ENCODE measurements at regions not wholly inside any gene's neighbourhood (a gene's known extent, or its start where the extent isn't known, plus 50 kb on each side); places are given as distances from the start of the nearest gene placed in this dataset.

DNA sequence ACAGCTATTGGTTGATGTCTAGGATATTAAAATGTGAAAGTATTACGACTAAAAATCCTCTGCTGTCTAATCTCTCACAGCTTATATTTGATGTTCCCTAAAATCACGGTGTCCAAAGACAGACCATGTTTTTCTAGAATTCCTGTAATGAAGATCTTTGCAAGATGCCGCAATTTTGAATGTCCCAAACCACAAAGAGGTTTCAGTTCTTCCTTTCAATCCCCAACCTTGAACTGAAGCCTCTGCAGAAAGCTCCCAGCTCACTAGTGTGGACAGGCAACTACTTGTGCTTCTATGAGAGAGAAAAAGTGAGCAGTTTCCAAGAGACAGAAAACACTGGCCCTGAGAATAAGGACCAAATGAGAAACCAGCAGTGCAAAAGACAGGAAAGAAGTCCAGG, 370.1 kb downstream of the FOXA2 start:
- DNase-seq, result no peak

DNA sequence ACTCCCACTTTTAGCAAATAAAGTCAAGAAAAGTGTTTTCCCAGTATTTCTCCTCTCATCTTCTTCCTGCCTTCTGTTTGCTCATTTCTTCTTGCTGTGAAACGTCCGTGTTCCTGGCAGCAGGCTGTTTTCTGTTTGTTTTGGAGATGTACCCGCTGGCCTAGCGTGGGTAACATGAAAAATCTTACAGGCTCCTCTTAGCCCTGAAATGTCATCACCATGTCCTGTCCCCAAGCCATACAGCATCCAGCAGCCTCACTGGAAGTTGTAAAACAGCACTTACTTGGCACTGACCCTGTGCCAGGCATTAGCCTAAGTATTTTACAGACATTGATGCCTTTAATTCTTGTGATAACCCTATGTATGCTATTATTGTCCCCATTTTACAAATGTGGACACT, 371.1 kb downstream of the FOXA2 start:
- no peak for DNase-seq

GRCh38 chr20:22207280-22207679, 377.1 kb downstream of the FOXA2 start:
- DNase-seq, result no peak

DNA sequence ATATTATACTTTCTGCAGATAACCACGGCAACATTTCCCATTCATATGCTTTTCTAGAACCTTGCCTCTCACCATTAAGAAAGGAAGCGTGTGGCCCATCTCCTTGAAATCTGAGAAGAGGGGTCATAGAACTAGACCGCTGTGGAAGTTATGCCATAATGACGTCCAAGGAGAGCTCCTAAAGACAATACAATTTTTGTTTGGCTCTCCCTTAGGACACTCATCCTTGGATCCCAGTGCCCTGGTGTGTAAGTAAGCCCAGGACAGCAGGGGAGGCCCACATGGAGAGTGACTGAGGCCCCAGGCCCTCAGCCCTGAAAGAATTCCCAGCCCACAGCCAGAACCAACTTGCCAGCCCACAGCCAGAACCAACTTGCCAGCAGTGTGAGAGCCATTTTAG, 379.6 kb downstream of the FOXA2 start:
- DNase-seq, result no peak

DNA sequence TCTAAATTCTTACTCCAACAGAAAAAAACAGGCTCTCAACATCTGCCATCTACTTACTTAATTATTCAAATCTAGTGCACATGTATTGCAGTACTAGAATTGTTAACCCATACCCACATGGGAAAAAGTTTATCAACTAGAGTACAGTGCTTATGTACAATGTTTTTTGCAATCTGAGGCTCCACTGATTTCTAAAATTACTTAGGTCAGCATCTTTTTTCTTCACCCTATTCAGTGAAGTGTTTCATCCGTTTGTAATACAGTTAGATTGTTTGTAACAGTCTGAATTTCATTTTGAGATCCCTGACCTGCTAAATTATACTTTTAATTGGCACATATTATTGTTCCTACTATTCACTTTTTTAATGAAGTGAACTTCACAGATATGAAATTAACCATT, 402.2 kb downstream of the FOXA2 start:
- no peak for DNase-seq

- no peak for DNase-seq
These were observed 404.1 kb downstream of the FOXA2 start for GRCh38 chr20:22180244-22180643.

DNA sequence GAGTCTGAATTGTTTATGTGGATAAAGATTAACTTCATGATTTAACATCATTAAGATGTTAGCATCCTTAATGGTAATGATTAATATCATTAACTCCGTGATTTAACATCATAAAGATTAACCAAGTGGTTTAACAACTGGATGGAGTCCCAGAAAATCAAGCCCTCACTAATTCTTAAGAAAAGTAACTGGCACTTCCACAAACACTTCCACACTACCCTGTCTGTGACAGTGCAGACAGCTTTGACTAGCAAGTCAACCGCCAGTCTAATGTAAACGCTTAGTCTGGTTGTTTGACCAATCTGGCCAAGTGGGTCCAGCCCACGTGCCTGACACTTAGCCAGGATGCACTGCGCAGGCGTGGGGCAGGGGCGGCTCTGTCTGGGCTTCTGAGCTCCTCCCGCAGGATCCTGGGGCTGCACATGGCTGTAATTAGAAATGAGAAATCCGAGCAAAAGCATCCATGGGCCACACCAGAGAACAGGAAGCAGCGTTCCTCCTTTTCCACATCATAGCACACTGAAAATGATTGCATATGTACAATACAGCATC, 424.2 kb downstream of the FOXA2 start:
- DNase-seq, result no peak

GRCh38 chr20:22159276-22159675, 425.1 kb downstream of the FOXA2 start:
- no peak for DNase-seq

DNA sequence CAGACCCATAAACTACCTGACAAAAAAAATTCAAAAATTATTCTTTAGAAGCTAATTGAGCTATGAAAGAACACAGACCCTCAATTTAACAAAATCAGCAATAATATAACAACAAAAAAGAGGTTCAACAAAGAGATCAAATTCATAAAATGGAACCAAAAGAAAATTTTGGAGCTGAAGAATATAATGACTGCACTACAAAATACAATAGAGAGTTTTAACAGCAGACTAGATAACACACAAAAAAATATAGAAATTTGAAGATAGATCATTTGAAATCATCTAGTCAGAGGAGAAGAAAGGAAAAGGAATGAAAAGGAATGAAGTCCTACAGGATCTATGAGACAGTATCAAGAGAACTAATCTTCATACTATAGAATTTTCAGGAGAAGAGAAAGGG, 422.1 kb downstream of the PAX1 start:
- DNase-seq, result no peak

DNA sequence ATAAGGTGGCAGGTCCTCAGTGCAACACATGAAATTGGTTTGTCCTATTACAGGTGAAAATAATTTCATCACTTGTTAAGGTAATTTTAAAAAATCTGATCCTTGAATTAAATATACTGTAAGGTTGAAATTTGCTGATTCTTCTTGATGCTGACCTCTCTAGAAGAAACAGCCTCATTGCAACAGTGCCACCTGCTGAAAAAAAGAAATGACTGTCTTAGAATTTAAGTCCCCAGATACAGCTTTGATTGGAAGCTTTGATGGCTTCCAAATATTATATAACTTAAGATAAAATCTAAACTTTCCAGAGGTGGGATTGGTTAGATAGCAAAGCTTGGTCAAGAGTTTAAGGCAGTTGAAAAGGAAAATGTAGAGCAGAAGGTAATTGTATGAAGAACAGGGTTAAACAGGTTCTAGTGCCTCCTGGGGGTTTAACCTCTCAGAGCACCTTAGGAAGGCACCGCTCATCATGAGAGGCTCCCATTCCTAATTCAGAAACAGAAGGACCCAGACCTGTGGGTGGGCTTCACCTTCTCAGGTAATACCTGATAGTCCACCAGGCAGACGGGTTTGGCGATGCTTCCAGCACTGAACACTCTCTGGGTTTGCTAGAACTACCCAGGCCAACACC, 401.0 kb downstream of the PAX1 start:
- no peak for DNase-seq

DNA sequence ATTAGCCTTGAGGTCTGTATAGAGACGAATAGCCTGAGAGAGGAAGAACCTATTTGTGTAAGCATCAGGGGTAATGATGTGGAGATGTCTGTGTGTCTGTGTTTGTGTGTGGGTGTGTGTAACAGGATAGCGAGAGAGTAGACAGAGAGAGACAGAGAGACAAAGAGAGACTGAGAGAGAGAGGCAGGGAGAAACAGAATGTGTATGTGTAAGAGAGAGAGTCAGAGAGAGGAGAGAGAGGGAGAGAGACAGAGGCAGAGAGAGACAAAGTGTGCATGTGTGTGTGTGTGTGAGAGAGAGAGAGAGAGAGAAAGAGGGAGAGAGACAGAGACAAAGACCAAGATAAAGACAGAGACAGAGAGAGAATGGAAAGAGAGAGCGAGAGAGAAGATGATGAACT, 396.1 kb downstream of the PAX1 start:
- DNase-seq, result no peak

DNA sequence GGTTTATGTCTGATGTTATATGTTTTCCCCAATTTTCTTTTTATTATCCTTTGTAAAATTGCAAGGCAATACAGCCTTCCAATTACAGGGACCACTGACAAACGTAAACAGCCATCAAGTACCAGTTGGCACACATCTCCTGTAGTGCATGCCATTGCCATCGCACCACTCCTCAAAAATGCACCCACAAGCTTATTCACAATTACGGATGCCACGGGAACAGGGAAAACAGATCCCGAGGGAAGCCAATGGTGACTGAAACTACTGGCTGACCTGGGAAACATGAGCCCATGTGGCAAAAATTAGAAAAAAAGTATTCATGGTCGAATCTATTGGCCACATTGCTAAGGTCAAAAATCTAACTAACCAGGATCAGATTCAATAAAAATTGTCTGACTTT, 395.2 kb downstream of the PAX1 start:
- DNase-seq, result no peak

GRCh38 chr20:22099348-22099747, 393.9 kb downstream of the PAX1 start:
- DNase-seq, result no peak

DNA sequence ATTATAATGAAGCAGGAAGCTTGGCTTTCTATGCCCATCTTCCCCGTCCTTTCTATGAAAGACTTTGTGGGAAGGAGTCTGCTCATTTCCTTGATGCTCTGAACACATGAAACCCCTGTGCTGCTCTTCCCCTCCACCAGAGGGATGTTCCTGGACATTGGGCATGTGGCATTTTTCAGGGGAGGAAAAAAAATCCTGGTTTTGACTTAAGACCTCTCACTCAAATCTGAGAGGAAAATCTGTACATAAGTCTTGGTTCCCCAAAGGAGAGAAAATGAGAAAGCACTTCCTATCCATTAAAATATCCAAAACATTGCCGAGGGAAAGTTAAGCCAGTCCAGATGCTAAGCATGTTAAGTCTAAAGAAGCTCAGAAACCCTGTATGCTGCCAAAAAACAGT, 393.0 kb downstream of the PAX1 start:
- DNase-seq, result no peak

- DNase-seq, result no peak
These were observed 387.7 kb downstream of the PAX1 start for GRCh38 chr20:22093122-22093521.

GRCh38 chr20:22088882-22089281, 383.4 kb downstream of the PAX1 start:
- no peak for DNase-seq

DNA sequence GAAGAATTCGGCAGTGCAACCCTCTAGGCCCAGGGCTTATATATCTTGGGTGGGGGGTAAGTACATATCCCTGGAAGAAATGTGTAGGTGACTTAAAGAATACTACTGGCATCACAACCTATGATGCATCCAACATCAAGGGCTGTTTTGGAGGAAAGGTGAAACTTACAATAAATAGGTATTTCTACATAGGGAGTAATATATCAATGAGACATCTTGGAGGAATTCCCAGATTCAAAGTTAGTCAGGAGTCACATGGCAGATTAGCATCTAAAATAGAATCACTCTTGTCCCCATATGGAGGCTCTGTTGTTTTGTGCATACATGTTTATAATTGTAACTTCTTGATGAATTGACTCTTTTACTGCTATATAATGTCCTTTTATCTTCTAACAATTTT, 375.5 kb downstream of the PAX1 start:
- no peak for DNase-seq

- no peak for DNase-seq
These were observed 369.2 kb downstream of the PAX1 start for GRCh38 chr20:22074635-22075034.

DNA sequence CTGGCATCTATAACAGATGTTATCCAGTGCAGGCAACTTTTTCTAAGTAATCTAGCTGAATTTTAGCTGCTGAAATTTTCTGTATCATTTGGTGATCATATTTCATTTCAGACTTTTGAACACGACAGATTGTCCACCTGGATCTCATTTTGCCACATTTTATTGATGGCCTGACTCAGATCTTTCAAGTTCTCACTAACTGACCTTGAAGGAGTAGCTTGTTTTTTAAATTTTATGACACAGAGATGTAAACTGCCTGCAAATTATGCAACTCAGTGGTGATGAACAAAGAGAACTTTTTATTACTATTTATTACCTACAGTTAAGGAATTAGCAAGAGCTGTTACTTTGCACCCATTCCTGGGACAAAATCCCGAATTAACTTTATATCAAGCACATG, 366.4 kb downstream of the PAX1 start:
- no peak for DNase-seq

GRCh38 chr20:22070610-22071058, 365.2 kb downstream of the PAX1 start:
- DNase-seq, result no peak

DNA sequence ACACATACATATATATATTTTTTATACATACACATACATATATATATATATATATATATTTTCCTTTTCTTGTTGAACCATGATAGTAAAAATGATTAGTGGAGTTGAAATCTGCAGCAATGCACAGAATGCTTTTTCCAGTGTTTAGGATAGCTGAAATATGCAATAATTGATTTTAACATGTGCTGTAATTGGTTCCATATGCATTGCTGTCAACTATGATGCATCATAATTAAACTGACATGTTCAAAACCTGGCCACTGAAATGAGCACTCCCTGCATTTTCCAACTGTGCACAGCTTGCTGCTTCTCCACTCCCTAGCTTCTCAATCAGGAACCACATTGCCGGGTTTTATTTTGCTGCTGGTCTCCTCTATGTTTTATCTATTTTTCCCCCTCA, 358.3 kb downstream of the PAX1 start:
- no peak for DNase-seq

DNA sequence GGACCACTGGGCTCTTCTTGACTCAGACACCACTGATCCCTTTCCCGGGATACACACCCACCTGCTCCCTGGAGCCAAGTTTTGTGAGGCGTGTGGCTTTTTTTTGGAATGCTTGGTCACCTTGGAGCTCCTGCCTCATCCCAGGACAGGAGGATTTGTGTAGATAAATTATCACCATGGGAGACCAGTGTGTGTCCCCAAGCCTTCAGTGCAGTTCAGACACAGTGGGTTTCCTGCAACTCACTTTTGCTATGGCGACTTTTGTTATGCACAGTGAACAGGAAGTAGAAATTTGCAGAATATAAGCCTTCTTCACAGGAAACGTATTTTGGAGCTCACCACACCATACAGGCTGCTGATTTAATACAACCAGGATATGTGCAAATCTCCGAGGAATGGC, 357.4 kb downstream of the PAX1 start:
- no peak for DNase-seq

DNA sequence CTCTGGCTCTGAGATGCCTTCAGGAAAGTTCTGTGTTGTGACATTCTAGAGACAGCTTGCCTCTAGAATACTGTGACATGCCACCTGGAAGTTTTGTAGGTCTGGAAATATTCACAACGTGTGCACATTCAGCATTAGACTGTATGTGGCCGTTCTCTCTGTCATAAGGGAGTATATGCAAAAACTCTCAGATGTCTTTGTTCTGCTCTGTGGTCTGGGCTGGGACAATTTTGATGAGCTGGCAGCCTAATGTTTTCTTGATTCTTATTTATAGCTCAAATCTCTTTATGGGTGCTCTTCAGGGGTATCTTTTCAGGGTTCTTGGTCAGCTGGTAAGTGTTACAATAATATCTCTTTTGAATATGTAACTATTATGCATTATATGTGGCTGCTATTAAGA, 355.1 kb downstream of the PAX1 start:
- DNase-seq, result no peak

DNA sequence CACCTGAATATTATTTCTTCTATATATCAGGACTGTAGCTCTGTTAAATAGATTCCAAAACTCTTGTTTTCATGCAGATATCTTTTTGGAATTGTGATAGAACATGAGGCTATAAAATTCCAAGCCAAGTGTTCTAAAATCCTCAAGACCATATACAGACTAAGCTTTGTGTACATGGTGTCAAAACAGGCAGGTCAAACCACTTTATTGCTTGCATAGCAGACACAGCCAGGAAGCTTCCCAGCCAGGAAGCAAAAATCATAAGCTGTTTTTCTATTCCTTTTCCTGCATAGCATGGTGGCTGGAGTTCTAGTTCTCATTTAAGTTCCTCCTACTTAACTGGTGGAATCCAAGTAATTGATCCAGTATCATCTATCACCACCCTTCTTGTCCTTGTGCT, 353.3 kb downstream of the PAX1 start:
- no peak for DNase-seq

DNA sequence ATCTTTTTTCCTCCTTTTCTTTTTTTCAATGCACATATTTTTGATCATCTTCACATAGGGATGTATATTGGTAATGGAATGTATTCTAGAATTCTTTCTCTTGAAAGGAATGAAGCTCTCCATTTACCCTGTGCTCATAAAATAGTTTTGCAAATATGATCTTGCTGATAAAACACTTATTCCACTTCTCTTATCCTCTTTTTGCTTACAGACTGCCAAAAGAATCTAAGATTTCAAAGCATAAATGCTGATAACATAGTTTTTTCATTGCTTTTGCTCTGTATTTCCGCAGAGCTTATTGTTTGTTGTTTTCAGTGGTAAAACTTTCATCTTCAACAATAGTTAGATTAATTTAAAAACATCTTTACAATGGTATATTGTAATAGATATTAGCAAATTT, 350.5 kb downstream of the PAX1 start:
- no peak for DNase-seq
